ENCODE measurements at regions not wholly inside any gene's neighbourhood (a gene's known extent, or its start where the extent isn't known, plus 50 kb on each side); places are given as distances from the start of the nearest gene placed in this dataset.

DNA sequence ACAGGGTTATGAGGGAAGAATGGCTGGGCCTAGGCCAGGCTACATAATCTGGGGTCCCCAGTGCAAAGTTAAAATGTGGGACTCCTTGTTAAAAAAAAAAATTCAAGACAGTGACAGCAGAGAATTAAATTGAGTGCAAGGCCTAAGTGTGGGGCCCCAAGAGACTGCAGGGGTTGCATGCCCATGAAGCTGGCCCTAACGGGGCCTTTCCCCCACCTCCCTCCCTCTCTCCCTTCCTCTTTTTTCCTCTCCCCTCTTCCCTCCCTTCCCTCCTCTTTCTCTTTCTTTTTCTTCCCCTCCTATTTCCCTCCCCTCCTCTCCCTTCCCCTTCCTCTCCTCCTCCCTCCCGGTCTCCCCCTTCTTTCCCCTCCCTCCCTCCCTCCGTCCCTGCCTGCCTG is 266.7 kb downstream of the LMO4 start:
- CTCF ChIA-PET, result no interaction called here
- intact Hi-C loops (cut with micrococcal nuclease; ENCODE audit: unreplicated experiment), result no loop called here
- no peak for DNase-seq (ENCODE audit: low spot score)

DNA sequence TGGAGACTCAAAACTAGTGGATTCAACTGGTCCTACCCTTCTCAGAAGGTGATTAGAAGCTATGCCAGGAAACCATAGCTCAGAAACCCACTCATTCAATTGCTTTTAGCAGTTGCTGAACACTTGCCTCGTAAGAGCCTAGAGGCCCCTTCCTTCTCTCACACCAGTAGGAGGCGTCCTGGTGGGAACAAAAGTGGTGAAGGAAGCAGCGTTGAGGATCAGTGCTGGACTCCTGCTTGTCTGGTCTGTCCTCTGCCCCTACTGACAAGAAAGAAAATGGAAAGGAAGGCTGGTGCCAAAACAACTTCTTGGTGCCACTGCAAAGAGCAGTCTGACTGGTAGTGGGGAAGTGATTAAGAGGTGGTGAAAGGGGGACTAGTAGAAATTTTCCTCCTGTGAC is 269.7 kb downstream of the LMO4 start:
- intact Hi-C loops (cut with micrococcal nuclease; ENCODE audit: unreplicated experiment), result no loop called here
- CTCF ChIA-PET, result no interaction called here
- no peaks in the 10 kb centered on the region for H3K36me3 ChIP-seq (ENCODE audit: insufficient read depth, low read length, poor library complexity, severe bottlenecking)
- no peak for TF ChIP-seq EZH2 (IDR thresholded peaks at IDR 0.05; ENCODE audit: borderline replicate concordance, low read depth, low read length, poor library complexity, severe bottlenecking)
- TF ChIP-seq, protein P1, sequence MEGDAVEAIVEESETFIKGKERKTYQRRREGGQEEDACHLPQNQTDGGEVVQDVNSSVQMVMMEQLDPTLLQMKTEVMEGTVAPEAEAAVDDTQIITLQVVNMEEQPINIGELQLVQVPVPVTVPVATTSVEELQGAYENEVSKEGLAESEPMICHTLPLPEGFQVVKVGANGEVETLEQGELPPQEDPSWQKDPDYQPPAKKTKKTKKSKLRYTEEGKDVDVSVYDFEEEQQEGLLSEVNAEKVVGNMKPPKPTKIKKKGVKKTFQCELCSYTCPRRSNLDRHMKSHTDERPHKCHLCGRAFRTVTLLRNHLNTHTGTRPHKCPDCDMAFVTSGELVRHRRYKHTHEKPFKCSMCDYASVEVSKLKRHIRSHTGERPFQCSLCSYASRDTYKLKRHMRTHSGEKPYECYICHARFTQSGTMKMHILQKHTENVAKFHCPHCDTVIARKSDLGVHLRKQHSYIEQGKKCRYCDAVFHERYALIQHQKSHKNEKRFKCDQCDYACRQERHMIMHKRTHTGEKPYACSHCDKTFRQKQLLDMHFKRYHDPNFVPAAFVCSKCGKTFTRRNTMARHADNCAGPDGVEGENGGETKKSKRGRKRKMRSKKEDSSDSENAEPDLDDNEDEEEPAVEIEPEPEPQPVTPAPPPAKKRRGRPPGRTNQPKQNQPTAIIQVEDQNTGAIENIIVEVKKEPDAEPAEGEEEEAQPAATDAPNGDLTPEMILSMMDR (conservative IDR thresholded peaks at IDR 0.05; ENCODE audit: low read depth, low read length), result peak; percentile 41
- no peak overlapping the region for H3K4me3 ChIP-seq (ENCODE audit: low read depth, low read length, poor library complexity, severe bottlenecking)
- H3K9me3 ChIP-seq (ENCODE audit: low read depth, low read length, poor library complexity, severe bottlenecking), result no peaks in the 10 kb centered on the region
- BruUV-seq (replicated peaks), result no TSS peak
- H3K27me3 ChIP-seq (replicated peaks; ENCODE audit: insufficient read depth, low read depth, low read length, poor library complexity), result no peaks in the 10 kb centered on the region
- no peak for DNase-seq (ENCODE audit: low spot score)
- POLR2A ChIA-PET (ENCODE audit: low non-redundant PET), result no interaction called here
- H3K4me1 ChIP-seq (ENCODE audit: insufficient read depth, low read length, poor library complexity, severe bottlenecking), result peaks cover 5% of the 10 kb centered on the region
- H3K27ac ChIP-seq (ENCODE audit: low read depth, low read length, poor library complexity, severe bottlenecking), result no peak overlapping the region

More for the DNA sequence above, 266.7 kb downstream of the LMO4 start:
- TF ChIP-seq, protein P1 (conservative IDR thresholded peaks at IDR 0.05; ENCODE audit: low read depth, low read length), result no peak
- no peak for TF ChIP-seq EZH2 (IDR thresholded peaks at IDR 0.05; ENCODE audit: borderline replicate concordance, low read depth, low read length, poor library complexity, severe bottlenecking)
- no peaks in the 10 kb centered on the region for H3K9me3 ChIP-seq (ENCODE audit: low read depth, low read length, poor library complexity, severe bottlenecking)
- no TSS peak for BruUV-seq (replicated peaks)
- no peaks in the 10 kb centered on the region for H3K27me3 ChIP-seq (replicated peaks; ENCODE audit: insufficient read depth, low read depth, low read length, poor library complexity)
- H3K4me1 ChIP-seq (ENCODE audit: insufficient read depth, low read length, poor library complexity, severe bottlenecking), result peaks cover 5% of the 10 kb centered on the region
- POLR2A ChIA-PET (ENCODE audit: low non-redundant PET), result no interaction called here
- no peak overlapping the region for H3K27ac ChIP-seq (ENCODE audit: low read depth, low read length, poor library complexity, severe bottlenecking)
- H3K4me3 ChIP-seq (ENCODE audit: low read depth, low read length, poor library complexity, severe bottlenecking), result no peak overlapping the region
- no peaks in the 10 kb centered on the region for H3K36me3 ChIP-seq (ENCODE audit: insufficient read depth, low read length, poor library complexity, severe bottlenecking)

DNA sequence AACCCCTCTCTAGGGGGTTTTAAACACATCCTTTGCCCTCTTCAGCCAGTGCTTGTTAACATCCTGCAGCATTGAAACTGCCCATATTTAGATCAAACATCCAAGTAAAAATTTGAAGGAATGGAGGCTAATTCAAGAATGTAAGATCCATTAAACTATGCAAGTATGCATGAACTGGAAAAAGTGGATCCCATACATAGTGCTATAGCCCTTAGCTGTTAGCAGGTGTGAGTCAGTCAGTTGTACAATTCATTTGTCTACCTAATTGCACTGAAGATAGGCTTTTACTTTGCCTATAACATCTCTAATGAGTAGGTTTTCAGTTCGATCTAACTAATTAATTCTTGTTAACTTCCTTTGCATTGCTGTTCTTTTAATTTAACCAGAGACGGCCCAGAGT is 270.9 kb downstream of the LMO4 start:
- peaks cover 5% of the 10 kb centered on the region for H3K4me1 ChIP-seq (ENCODE audit: insufficient read depth, low read length, poor library complexity, severe bottlenecking)
- intact Hi-C loops (cut with micrococcal nuclease; ENCODE audit: unreplicated experiment), result no loop called here
- DNase-seq (ENCODE audit: low spot score), result no peak
- no peaks in the 10 kb centered on the region for H3K27me3 ChIP-seq (replicated peaks; ENCODE audit: insufficient read depth, low read depth, low read length, poor library complexity)
- no peak overlapping the region for H3K4me3 ChIP-seq (ENCODE audit: low read depth, low read length, poor library complexity, severe bottlenecking)
- BruUV-seq (replicated peaks), result no TSS peak
- H3K36me3 ChIP-seq (ENCODE audit: insufficient read depth, low read length, poor library complexity, severe bottlenecking), result no peaks in the 10 kb centered on the region
- H3K27ac ChIP-seq (ENCODE audit: low read depth, low read length, poor library complexity, severe bottlenecking), result no peak overlapping the region
- TF ChIP-seq EZH2 (IDR thresholded peaks at IDR 0.05; ENCODE audit: borderline replicate concordance, low read depth, low read length, poor library complexity, severe bottlenecking), result no peak
- ChIA-PET CTCF (no interaction called here), POLR2A (ENCODE audit: low non-redundant PET) (no interaction called here)
- no peaks in the 10 kb centered on the region for H3K9me3 ChIP-seq (ENCODE audit: low read depth, low read length, poor library complexity, severe bottlenecking)

DNA sequence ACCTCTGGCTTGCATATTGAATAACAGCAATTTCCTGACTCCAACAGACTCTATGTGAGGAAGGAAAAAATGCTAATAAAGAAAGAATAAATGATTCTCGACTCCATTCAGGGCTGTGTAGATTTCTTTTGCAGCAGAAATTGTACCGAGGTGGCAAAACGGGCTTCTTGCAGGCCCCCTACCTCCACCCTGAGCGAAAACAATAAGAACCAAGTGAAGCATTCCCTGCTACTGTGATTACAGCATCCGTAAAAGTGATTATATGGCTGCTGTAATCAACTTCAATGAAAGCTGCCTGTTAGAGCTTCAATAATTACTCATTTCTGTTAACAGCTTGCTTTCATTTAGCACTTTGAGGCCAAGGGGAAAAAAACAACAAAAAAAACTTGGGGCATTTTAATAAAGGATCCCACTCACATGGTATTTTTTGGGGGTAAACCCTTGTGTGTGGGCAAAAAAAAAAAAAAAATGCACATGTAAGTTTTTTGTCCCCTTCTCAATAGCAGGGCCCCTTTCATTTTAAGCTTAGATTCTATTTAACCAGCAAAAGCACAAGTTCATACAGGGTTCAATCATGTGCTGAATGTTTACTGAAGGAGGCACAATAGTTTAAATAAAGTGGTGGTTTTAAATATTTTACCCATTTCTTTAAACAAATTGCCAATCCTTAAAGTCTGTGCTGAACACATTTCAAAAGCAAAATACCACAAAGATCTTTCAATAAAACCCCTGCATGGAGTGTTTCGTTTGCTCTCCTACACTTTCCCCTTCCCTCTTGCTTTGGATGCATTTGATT is 271.6 kb downstream of the LMO4 start:
- intact Hi-C loops (cut with micrococcal nuclease; ENCODE audit: unreplicated experiment), result no loop called here
- Histone ChIP-seq H3K4me1 (ENCODE audit: insufficient read depth, low read length, poor library complexity, severe bottlenecking) (peaks cover under 1% of the 10 kb centered on the region), H3K27ac (ENCODE audit: low read depth, low read length, poor library complexity, severe bottlenecking) (no peak overlapping the region), H3K9me3 (ENCODE audit: low read depth, low read length, poor library complexity, severe bottlenecking) (peaks cover 1% of the 10 kb centered on the region), H3K4me3 (ENCODE audit: low read depth, low read length, poor library complexity, severe bottlenecking) (no peak overlapping the region), H3K27me3 (replicated peaks; ENCODE audit: insufficient read depth, low read depth, low read length, poor library complexity) (no peaks in the 10 kb centered on the region), H3K36me3 (ENCODE audit: insufficient read depth, low read length, poor library complexity, severe bottlenecking) (no peaks in the 10 kb centered on the region)
- CTCF ChIA-PET, result interaction anchor here (0.6 kb wide), 1 partner anchor 249 kb away, joined by 3 read pairs; no protein-coding TSS in a partner anchor
- BruUV-seq (replicated peaks), result no TSS peak
- TF ChIP-seq, protein P1 (conservative IDR thresholded peaks at IDR 0.05; ENCODE audit: low read depth, low read length), result no peak
- no peak for TF ChIP-seq EZH2 (IDR thresholded peaks at IDR 0.05; ENCODE audit: borderline replicate concordance, low read depth, low read length, poor library complexity, severe bottlenecking)
- POLR2A ChIA-PET (ENCODE audit: low non-redundant PET), result no interaction called here
- no peak for DNase-seq (ENCODE audit: low spot score)

Measured in A673 (cell line).